ENCODE measurements at regions not wholly inside any gene's neighbourhood (a gene's known extent, or its start where the extent isn't known, plus 50 kb on each side); places are given as distances from the start of the nearest gene placed in this dataset.

GRCh38 chr10:33510206-33510605, 175.7 kb upstream of the NRP1 start:
- no peak for TF ChIP-seq POLR2A (IDR thresholded peaks at IDR 0.05)
- TF ChIP-seq, protein P1, sequence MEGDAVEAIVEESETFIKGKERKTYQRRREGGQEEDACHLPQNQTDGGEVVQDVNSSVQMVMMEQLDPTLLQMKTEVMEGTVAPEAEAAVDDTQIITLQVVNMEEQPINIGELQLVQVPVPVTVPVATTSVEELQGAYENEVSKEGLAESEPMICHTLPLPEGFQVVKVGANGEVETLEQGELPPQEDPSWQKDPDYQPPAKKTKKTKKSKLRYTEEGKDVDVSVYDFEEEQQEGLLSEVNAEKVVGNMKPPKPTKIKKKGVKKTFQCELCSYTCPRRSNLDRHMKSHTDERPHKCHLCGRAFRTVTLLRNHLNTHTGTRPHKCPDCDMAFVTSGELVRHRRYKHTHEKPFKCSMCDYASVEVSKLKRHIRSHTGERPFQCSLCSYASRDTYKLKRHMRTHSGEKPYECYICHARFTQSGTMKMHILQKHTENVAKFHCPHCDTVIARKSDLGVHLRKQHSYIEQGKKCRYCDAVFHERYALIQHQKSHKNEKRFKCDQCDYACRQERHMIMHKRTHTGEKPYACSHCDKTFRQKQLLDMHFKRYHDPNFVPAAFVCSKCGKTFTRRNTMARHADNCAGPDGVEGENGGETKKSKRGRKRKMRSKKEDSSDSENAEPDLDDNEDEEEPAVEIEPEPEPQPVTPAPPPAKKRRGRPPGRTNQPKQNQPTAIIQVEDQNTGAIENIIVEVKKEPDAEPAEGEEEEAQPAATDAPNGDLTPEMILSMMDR (IDR thresholded peaks at IDR 0.05) = no peak
